SK-N-SH (cell line): ENCODE measurements at regions not wholly inside any gene's neighbourhood (a gene's known extent, or its start where the extent isn't known, plus 50 kb on each side); places are given as distances from the start of the nearest gene placed in this dataset.

Experiments
- CTCF ChIA-PET: fragments of 300-600, 350-600 bp; formaldehyde crosslinking; extraction: SDS; loops from one replicate; lab custom pipeline; 2021; lab: Yijun Ruan, JAX
- POLR2A ChIA-PET: fragments of 350-600 bp; sonication (Branson Sonifier 250); formaldehyde crosslinking; extraction: SDS; loops from one replicate; lab custom pipeline; 2020; ENCODE audit warnings: antibody characterized with exemption, inconsistent platforms; lab: Yijun Ruan, JAX
- DNase-seq: peaks from one replicate; pipeline ENCODE4 v3.0.0; 2012
- H2AFZ ChIP-seq: fragments of 200-600 bp; sonication (generic); 2 replicates; pipeline ENCODE4 v1.8.1; 2016; ENCODE audit warnings: antibody characterized with exemption, mild to moderate bottlenecking, low read depth
- H3F3A ChIP-seq: fragments of 200-600 bp; sonication (generic); replicated peaks from 2 replicates; pipeline ENCODE3; 2016; ENCODE audit warnings: antibody characterized with exemption, mild to moderate bottlenecking; ENCODE audit not compliant: insufficient read depth
- H3K27ac ChIP-seq, 2 experiments: fragments of 200-500 bp in 1 of 2; fragments of 200-600 bp in 1 of 2; sonication (Bioruptor generic) in 1 of 2; sonication (generic), shearing (Covaris generic) in 1 of 2; 2 replicates each; pipeline versions ENCODE4 v1.5.1 to v1.6.1; 2014 to 2016; ENCODE audit warnings: low read depth in 2 of 2, inconsistent platforms in 1 of 2, low read length in 1 of 2, mild to moderate bottlenecking in 1 of 2, mixed read lengths in 1 of 2
- H3K27me3 ChIP-seq: fragments of 200-600 bp; sonication (generic), shearing (Covaris generic); 2 replicates; pipeline ENCODE4 v1.6.1; 2016; ENCODE audit warnings: mixed run types; ENCODE audit not compliant: insufficient read depth
- H3K36me3 ChIP-seq, 2 experiments: fragments of 200-500 bp in 1 of 2; fragments of 200-600 bp in 1 of 2; sonication (Bioruptor generic) in 1 of 2; sonication (generic) in 1 of 2; replicated peaks in 1 of 2; 2 replicates each; pipeline versions ENCODE3 to v1.5.1; 2014 to 2016; ENCODE audit warnings: low read length in 1 of 2, mild to moderate bottlenecking in 1 of 2; ENCODE audit not compliant: insufficient read depth in 2 of 2, control insufficient read depth in 1 of 2
- H3K4me1 ChIP-seq, 2 experiments: fragments of 200-500 bp in 1 of 2; fragments of 200-600 bp in 1 of 2; sonication (Bioruptor generic) in 1 of 2; sonication (generic), shearing (Covaris generic) in 1 of 2; 2 replicates each; pipeline versions ENCODE4 v1.5.1 to v1.6.1; 2014 to 2016; ENCODE audit warnings: low read depth in 1 of 2, low read length in 1 of 2, mixed run types in 1 of 2; ENCODE audit not compliant: insufficient read depth in 2 of 2, control insufficient read depth in 1 of 2
- H3K4me2 ChIP-seq: fragments of 200-600 bp; sonication (generic), shearing (Covaris generic); 2 replicates; pipeline ENCODE4 v1.6.1; 2017; ENCODE audit warnings: mixed run types
- H3K4me3 ChIP-seq, 2 experiments: fragments of 200-500 bp in 1 of 2; fragments of 200-600 bp in 1 of 2; sonication (Bioruptor generic) in 1 of 2; sonication (generic), shearing (Covaris generic) in 1 of 2; 2 replicates each; pipeline versions ENCODE4 v1.5.1 to v1.8.1; 2014 to 2016; ENCODE audit warnings: low read depth in 2 of 2, inconsistent platforms in 1 of 2, low read length in 1 of 2, mild to moderate bottlenecking in 1 of 2, mixed read lengths in 1 of 2, moderate library complexity in 1 of 2
- H3K79me2 ChIP-seq: fragments of 200-600 bp; sonication (generic); 2 replicates; pipeline ENCODE4 v1.8.1; 2017; ENCODE audit warnings: mild to moderate bottlenecking; ENCODE audit not compliant: insufficient read depth
- H3K9ac ChIP-seq: fragments of 200-600 bp; sonication (generic); 2 replicates; pipeline ENCODE4 v1.6.1; 2017; ENCODE audit warnings: mixed run types
- H3K9me2 ChIP-seq: fragments of 200-600 bp; sonication (generic); 2 replicates; pipeline ENCODE4 v1.6.1; 2017; ENCODE audit warnings: mixed run types
- H3K9me3 ChIP-seq: fragments of 200-600 bp; sonication (generic); 2 replicates; pipeline ENCODE4 v1.6.1; 2017; ENCODE audit warnings: mixed run types, mild to moderate bottlenecking, moderate library complexity
- H4K20me1 ChIP-seq: fragments of 200-600 bp; sonication (generic); 2 replicates; pipeline ENCODE4 v1.6.1; 2017; ENCODE audit warnings: mild to moderate bottlenecking, mixed run types; ENCODE audit not compliant: insufficient read depth
- CHD2 ChIP-seq: fragments of 150-350 bp; IDR thresholded peaks from 2 replicates; pipeline ENCODE4 v1.6.1; 2018; ENCODE audit warnings: low read length; ENCODE audit not compliant: partially characterized antibody
- CTCF ChIP-seq: fragments of 200-600 bp; sonication (generic); IDR thresholded peaks from 2 replicates; pipeline ENCODE4 v1.6.1; 2017; ENCODE audit warnings: antibody characterized with exemption, mild to moderate bottlenecking, moderate library complexity
- EZH2phosphoT487 ChIP-seq: fragments of 200-600 bp; sonication (generic); IDR thresholded peaks from 2 replicates; pipeline ENCODE4 v1.6.1; 2017; ENCODE audit warnings: low read depth, mixed run types, mild to moderate bottlenecking, antibody characterized with exemption, moderate library complexity, borderline replicate concordance
- FOSL2 ChIP-seq: IDR thresholded peaks from 2 replicates; pipeline ENCODE4 v1.4.0; 2012; ENCODE audit warnings: low read depth, mild to moderate bottlenecking, moderate library complexity, borderline replicate concordance
- FOXJ3 ChIP-seq: sonication (generic); formaldehyde crosslinking; IDR thresholded peaks from 2 replicates; pipeline ENCODE4 v1.5.1; 2020; ENCODE audit warnings: mild to moderate bottlenecking, missing genetic modification reagents
- FOXM1 ChIP-seq: IDR thresholded peaks from 2 replicates; pipeline ENCODE4 v1.4.0; 2012; ENCODE audit warnings: low read depth, mild to moderate bottlenecking
- GABPA ChIP-seq: IDR thresholded peaks from 2 replicates; pipeline ENCODE4 v1.4.0; 2012; ENCODE audit warnings: low read depth, mild to moderate bottlenecking
- GATA2 ChIP-seq: sonication (generic); formaldehyde crosslinking; IDR thresholded peaks from 2 replicates; pipeline ENCODE4 v1.5.0; 2020; ENCODE audit warnings: mild to moderate bottlenecking, missing genetic modification reagents
- MAX ChIP-seq: IDR thresholded peaks from 2 replicates; pipeline ENCODE4 v1.4.0; 2012; ENCODE audit warnings: low read depth
- NFIC ChIP-seq: IDR thresholded peaks from 2 replicates; pipeline ENCODE4 v1.4.0; 2012; ENCODE audit warnings: borderline replicate concordance
- PBX3 ChIP-seq: IDR thresholded peaks from 2 replicates; pipeline ENCODE4; 2012
- RAD21 ChIP-seq: IDR thresholded peaks from 2 replicates; pipeline ENCODE4 v1.6.1; 2012; ENCODE audit warnings: mild to moderate bottlenecking, low read length
- SIN3A ChIP-seq: IDR thresholded peaks from 2 replicates; pipeline ENCODE4 v1.6.1; 2012; ENCODE audit warnings: low read depth, mild to moderate bottlenecking, low read length, moderate library complexity, borderline replicate concordance
- SMC3 ChIP-seq: IDR thresholded peaks from 2 replicates; pipeline ENCODE4 v1.6.1; 2012; ENCODE audit warnings: low read depth, low read length, improper control_type of control experiment
- TCF12 ChIP-seq: IDR thresholded peaks from 2 replicates; pipeline ENCODE4 v1.4.0; 2012
- USF1 ChIP-seq: IDR thresholded peaks from 2 replicates; pipeline ENCODE4 v1.4.0; 2012; ENCODE audit warnings: low read depth, borderline replicate concordance
- ZBTB33 ChIP-seq: IDR thresholded peaks from 2 replicates; pipeline ENCODE4 v1.4.0; 2012; ENCODE audit warnings: low read depth, borderline replicate concordance
- WGBS: methylation state at CpG from one replicate; pipeline ENCODE4 v1.1.6; 2017; ENCODE audit warnings: low lambda C conversion rate; 5-methylcytosine and 5-hydroxymethylcytosine counted together

GRCh38 chr13:63336549-63336948 lies 1920.9 kb upstream of the PCDH20 start:
- no peaks in the 10 kb centered on the region for H3K9me2 ChIP-seq
- H3K36me3 ChIP-seq: no peaks in the 10 kb centered on the region
- TF ChIP-seq SIN3A: no peak
- TF ChIP-seq CHD2: no peak
- no peak for TF ChIP-seq GATA2 (CRISPR knock-in tag)
- no peak for TF ChIP-seq USF1
- no peak for TF ChIP-seq FOSL2
- TF ChIP-seq SMC3: no peak
- TF ChIP-seq NFIC: no peak
- no peak for TF ChIP-seq EZH2phosphoT487
- TF ChIP-seq PBX3: no peak
- no peak for TF ChIP-seq CTCF
- no peak for TF ChIP-seq RAD21
- TF ChIP-seq FOXM1: no peak
- no peak for TF ChIP-seq MAX
- TF ChIP-seq ZBTB33: no peak
- no peak for TF ChIP-seq TCF12
- no peak for TF ChIP-seq GABPA
- no peak for TF ChIP-seq FOXJ3
- 31% methylated on average over 1 of the region's 1 CpG for WGBS
- H3K4me2 ChIP-seq: no peak overlapping the region
- ChIA-PET POLR2A (no interaction called here), CTCF (interaction anchor here (1.6 kb wide), 1 partner anchor 16 kb away, joined by 3 read pairs; no protein-coding TSS in a partner anchor)
- no peaks in the 10 kb centered on the region for H3K9me3 ChIP-seq
- H3F3A ChIP-seq: no peaks in the 10 kb centered on the region
- H3K4me1 ChIP-seq: no peaks in the 10 kb centered on the region
- no peak overlapping the region for H3K4me3 ChIP-seq
- H3K9ac ChIP-seq: no peak overlapping the region
- H3K27me3 ChIP-seq: no peaks in the 10 kb centered on the region
- H2AFZ ChIP-seq: no peak overlapping the region
- H3K79me2 ChIP-seq: no peaks in the 10 kb centered on the region
- no peak for DNase-seq
- no peak overlapping the region for H3K27ac ChIP-seq
- H4K20me1 ChIP-seq: no peaks in the 10 kb centered on the region
